H1 (cell line): ENCODE measurements at regions not wholly inside any gene's neighbourhood (a gene's known extent, or its start where the extent isn't known, plus 50 kb on each side); places are given as distances from the start of the nearest gene placed in this dataset.

Experiments used
- BRCA1 ChIP-seq: IDR thresholded peaks from 2 replicates; pipeline ENCODE4 v1.6.1; 2012; ENCODE audit warnings: low read depth, low read length, improper control_type of control experiment
- CHD2 ChIP-seq: IDR thresholded peaks from 2 replicates; pipeline ENCODE4 v1.6.1; 2012; ENCODE audit warnings: low read length, improper control_type of control experiment
- JUND ChIP-seq: IDR thresholded peaks from 2 replicates; pipeline ENCODE4 v1.6.1; 2011; ENCODE audit warnings: mild to moderate bottlenecking, improper control_type of control experiment, low read length
- KDM5A ChIP-seq: fragments of 200-600 bp; IDR thresholded peaks from 2 replicates; pipeline ENCODE4 v1.7.1; 2012; ENCODE audit warnings: mild to moderate bottlenecking, low read length, inconsistent platforms, mixed read lengths
- SIX5 ChIP-seq: IDR thresholded peaks from 2 replicates; pipeline ENCODE4 v1.6.1; 2011; ENCODE audit warnings: mild to moderate bottlenecking, low read depth, low read length

GRCh38 chr6:14860774-14861173, 385.1 kb upstream of the JARID2 start (continued):
- no peak for TF ChIP-seq BRCA1
- no peak for TF ChIP-seq CHD2
- no peak for TF ChIP-seq KDM5A
- no peak for TF ChIP-seq SIX5
- TF ChIP-seq JUND, result no peak
